HG03558 (cell line): ENCODE measurements at regions not wholly inside any gene's neighbourhood (a gene's known extent, or its start where the extent isn't known, plus 50 kb on each side); places are given as distances from the start of the nearest gene placed in this dataset.

Source experiments
- ATAC-seq: cut with Tn5 transposase; IDR thresholded peaks from one replicate; pipeline ENCODE4 v1.9.1; 2021; ENCODE audit warnings: moderate number of reproducible peaks; ENCODE audit not compliant: unreplicated experiment; ENCODE audit errors: extremely low read depth

DNA sequence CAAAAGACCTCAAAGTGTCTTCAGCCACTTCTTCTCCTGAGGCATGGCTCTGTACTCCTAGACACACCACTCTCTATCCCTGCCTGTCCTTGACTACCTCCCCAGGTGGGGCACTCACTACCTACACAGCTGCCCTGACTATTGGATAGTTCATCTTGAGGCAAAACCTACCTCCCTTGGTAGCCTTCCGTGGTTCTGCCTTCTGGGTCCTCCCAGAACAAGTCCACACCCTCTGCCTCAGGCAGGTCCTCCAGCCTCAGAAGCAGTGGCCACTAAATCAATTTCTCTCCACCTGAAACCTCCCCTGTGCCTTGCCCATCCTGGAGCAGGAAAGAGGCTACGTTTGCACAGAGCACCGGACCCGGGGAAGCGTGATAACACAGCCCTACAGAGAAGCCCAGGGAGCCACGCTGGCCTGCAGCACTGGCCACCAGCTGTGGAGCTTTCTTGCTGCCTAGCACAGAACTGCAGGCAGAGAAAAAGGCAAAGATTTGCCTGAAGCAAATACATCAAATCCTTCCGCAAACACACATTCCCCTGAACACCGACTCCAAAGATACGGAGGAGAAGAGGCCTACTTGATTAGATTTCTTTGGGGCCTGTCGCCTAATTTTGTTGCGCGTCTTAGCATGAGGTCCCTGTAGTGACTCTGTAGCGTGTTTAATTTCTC, 141.8 kb downstream of the C9orf50 start:
- no peak for ATAC-seq

- ATAC-seq: no peak
Observed at GRCh38 chr9:129478461-129478860, 142.4 kb downstream of the C9orf50 start.

DNA sequence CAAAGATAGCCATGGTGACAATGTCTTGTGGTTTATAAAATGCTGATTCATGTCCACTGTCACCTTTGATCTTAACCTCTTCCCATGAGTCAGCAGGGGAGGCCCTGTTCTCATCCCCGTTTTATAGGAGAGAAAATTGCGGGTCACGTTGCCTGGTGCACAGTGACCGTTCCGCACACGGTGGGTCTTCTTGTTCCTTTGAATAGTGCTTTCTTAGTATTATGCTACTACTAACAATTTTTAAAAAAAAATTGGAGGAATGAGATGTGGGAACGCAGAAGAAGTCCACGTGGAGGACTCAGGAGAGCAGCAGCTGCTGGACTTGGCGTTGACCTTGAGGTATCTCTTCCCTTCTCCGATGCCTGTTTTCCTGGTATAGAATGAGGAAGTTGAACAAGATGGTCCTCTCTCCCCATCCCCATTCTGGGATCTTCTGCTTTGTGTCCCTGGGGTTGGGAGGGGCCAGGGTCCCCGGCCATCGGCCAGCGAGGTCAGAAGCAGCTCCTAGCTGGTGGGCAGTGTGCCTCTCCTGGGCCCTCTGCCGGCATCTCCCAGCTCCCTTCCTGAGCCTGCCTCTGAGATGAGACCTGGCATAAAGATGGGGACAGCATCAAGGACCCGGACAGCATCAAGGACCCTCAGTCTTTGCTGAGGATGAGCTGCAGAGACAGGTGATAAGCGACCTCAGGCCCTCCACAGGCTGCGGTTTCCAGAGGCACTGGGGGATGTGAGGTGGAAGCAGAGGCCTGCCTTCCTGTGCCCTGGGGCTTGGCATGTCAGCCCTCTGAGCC, 143.9 kb downstream of the C9orf50 start:
- ATAC-seq: no peak

- ATAC-seq: no peak
Observed at GRCh38 chr9:129474740-129475404, 146.0 kb downstream of the C9orf50 start.

GRCh38 chr9:129473523-129474244, 147.2 kb downstream of the C9orf50 start:
- ATAC-seq: no peak

DNA sequence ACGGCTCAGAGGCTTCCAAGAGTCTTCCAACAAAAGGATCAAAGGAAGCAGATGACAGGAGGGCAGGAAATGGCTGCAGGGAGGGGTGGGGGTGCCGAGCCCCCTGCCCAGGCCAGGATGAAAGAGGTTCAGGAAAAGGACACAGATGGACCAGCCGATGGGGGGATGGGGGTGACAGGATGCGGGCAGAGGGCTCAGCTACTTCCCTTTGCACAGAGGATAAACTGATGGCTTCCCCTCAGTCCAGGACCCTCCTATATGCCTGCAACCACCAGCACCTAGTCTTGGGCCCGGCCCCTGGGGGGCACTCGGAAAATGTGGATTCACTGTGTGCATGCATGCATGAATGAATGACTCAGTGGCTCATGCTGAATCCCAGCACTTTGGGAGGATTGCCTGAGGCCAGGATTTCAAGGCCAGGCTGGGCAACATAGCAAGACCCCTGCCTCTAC, 148.2 kb downstream of the C9orf50 start:
- ATAC-seq: no peak

- no peak for ATAC-seq
Observed at GRCh38 chr9:129471201-129472019, 149.5 kb downstream of the C9orf50 start.

DNA sequence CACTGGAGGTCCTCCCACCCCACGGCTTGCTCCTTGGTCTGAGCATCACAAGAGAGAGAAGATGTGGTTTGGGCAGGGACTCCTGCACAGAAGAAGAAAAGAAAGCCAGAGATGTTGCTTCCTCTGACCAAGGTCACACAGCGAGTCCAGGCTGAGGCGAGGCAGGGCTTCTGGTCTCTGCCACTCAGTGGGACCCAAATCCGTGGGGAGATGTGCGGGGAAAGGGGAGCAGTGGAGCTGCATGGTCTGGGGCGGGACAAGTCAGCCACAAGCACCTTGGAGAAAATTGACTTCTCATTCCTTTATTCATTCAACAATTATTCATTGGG, 150.9 kb downstream of the C9orf50 start:
- no peak for ATAC-seq

GRCh38 chr9:129469188-129469987, 151.5 kb downstream of the C9orf50 start:
- ATAC-seq: no peak

DNA sequence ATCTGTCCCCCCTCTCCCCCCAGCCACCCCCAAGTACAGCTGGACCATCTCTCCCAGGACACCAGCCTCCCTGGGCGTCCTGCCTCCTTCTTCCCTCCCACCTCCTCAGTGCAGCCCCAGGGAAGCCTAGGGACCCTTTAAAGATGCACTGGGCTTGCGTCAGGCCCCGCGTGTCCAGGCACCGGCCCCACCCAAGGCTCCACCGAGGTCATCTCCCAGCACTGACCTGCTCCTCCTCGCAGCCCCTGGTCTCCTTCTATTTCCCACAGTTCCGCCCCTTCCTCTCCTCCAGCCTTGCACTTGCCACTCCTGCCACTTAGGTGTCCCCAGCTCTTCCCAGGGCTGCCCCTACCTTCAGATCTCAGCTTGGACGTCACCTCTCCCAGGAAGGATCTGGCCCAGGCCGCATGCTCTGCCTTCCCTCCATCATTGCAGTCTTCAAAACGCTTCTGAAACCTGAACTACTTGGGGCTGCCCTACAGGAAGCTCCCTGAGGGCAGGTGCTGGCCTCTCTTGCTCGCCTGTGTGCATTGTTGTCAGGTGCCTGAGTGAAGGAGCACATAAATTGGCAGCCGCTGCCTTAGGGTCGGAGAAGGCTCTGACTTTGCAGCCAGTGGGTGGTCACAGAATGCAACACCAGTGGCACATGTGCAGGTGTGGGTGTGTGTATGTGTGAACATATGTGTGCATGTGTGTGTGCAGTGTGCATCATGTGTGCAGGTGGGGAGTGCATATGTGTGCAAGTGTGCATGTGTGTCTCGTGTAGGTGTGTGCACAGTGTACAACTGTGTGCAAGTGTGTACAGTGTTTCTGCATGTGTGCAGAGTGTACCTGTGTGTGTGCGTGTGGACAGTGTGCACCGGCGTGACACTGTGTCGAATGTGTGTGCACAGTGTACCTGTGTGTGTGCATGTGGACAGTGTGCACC, 152.9 kb downstream of the C9orf50 start:
- no peak for ATAC-seq

DNA sequence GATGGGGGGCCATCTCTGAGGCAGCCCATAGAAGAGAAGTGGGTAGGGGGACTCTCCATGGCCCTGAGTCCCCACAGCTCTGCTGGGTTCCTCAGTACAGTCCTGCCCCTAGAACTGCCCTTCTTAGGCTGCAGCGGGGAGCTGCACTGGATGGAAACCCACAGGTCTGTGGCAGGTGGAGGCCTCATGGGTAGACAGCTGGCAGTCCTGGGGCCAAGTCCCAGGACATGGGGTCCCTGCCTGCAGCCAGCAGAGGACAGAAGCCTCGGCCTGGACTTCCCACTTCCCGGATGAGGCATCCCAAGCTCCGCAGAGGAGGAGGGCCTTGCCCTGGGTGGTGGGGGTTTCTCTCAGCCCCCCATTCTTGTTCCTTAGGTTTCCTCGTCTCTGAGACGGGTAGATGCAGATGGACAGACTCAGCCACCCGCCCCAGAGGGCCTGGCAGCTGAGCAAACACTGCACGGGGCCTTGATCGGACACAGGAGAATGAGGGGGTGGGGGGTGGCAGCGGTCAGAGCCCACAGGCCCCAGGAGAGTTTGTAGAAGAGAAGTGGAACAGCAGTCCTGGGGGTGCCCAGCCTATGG, 153.8 kb downstream of the C9orf50 start:
- ATAC-seq: no peak

- ATAC-seq: no peak
Observed at GRCh38 chr9:129465834-129466535, 154.9 kb downstream of the C9orf50 start.

GRCh38 chr9:129464972-129465833, 155.7 kb downstream of the C9orf50 start:
- ATAC-seq: no peak

DNA sequence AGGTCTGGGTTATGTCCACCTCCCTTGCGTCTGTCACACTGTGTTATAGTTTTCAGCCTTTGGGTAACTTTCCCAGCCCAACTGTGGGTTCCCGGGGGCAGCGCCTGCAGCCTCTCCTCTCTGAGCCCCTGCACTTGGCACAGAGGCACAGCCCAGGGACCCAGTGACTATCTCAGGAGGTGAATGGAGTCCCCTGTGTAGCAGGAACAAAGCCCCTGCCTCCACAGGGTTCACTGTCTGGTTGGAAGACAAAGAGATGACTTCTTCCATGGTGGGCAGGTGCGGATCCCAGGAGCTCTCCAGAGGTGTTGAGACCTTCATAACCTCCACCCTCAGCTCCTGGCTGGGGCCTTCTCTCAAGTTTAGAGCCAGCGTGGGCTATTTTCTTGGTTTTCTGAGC, 156.9 kb downstream of the C9orf50 start:
- no peak for ATAC-seq

GRCh38 chr9:129463477-129463876, 157.4 kb downstream of the C9orf50 start:
- ATAC-seq: no peak

- no peak for ATAC-seq
Observed at GRCh38 chr9:129462360-129462759, 158.5 kb downstream of the C9orf50 start.
